ENCODE measurements at regions not wholly inside any gene's neighbourhood (a gene's known extent, or its start where the extent isn't known, plus 50 kb on each side); places are given as distances from the start of the nearest gene placed in this dataset.
"Not testable (repeated sequence)": the region's sequence is repeated elsewhere in the genome, so short reads cannot be mapped to it uniquely, and the experiment has no call there.

DNA sequence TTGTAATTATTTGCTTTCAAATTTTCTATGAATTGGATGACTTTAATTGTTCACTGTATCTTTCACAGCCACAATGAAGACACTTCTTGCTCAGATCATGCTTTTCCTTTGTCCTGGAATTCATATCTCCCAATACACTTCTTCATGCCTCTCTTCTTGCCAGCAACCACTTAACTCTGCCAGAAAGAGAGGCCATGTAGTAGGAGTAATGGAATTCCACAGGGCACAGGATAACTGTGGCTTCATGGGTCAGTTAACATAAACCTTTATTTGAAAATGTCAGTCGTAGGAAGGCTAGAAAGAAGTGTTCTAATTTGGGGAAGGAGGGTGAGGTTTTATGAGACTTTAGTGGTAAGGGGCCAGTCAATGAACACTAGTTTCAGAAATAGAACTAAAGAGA is 190.3 kb downstream of the TMEM167A start:
- DNase-seq, result no peak

DNA sequence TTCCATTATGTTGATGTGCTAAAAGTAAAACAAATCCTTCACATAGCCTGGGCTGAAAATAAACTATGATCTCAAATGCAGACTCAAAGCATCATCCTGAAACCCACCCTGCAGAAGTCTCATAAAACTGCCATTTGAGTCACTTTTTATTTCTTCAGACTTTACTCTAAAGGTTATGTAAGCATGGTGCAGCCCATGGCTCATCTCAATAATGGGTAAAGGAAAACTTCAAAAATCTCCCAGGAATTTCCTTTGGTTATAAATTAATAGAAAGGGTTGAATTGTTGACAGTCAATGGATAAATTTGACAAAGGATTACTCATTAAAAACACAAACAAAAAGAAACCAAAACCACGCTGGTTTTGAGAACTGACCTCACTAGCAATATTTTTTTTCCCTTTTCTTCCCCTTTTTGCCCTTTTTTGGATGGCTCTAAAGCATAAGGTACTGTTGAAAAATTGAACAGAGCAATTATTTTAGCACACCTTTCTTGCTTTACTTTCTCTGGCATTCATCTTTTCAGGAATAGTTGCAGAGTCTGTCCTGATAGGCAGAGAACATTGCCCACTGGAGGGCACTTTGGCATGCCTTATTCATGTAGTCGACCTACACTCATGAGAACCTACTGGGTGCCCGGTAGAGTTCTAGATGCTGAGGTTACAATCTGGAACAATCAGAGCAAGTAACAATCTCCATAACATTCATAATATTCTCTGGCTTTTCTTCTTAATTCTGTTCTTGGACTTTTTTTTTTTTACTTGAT is 191.4 kb downstream of the TMEM167A start:
- no peak for DNase-seq

GRCh38 chr5:82884821-82885471 is 192.2 kb downstream of the TMEM167A start:
- DNase-seq, result no peak

DNA sequence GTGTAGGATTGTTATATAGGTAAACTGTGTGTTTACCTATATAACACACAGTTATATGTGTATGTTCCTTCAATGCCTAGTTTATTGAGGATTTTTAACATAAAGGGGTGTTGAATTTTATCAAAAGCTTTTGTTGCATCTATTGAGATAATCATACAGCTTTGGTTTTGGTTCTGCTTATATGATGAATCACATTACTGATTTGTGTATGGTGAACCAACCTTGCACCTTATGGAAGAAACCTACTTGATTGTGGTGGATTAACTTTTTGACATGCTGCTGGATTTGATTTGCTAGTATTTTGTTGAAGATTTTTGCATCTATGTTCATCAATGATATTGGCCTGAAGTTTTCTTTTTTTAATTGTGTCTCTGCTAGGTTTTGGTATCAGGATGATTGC is 194.9 kb downstream of the TMEM167A start:
- no peak for DNase-seq

DNA sequence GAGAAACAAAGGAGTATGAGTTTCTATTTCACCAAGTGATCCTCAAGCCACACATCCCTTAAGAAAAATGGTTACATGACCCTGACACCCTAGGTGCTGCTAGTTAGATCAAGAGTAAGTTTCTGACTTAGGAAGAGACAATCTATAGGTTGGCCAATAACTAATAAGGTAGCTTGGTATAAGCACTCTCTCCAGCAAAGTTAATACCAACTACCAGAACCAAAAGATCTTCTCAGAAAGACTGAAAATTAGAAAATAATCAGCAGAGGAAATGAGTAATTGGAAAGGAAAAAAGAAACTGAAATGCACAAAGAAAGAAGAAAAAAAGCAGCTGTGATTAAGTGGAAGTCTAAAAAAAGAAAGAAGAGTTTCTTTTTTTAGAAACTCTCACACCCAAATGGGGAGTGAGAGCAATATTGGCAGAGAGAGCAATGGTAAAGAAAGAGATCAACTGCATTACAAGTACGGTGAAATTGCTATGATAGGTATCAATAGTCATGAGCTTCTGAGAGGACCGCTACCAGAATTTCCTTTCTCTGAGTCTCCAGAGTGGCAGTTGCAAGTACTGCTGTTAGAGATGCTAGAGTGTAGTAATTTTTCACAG is 195.5 kb downstream of the TMEM167A start:
- no peak for DNase-seq

- no peak for DNase-seq
Observed at GRCh38 chr5:82879089-82879488, 198.1 kb downstream of the TMEM167A start.

GRCh38 chr5:82873452-82873851 is 203.7 kb downstream of the TMEM167A start:
- no peak for DNase-seq

DNA sequence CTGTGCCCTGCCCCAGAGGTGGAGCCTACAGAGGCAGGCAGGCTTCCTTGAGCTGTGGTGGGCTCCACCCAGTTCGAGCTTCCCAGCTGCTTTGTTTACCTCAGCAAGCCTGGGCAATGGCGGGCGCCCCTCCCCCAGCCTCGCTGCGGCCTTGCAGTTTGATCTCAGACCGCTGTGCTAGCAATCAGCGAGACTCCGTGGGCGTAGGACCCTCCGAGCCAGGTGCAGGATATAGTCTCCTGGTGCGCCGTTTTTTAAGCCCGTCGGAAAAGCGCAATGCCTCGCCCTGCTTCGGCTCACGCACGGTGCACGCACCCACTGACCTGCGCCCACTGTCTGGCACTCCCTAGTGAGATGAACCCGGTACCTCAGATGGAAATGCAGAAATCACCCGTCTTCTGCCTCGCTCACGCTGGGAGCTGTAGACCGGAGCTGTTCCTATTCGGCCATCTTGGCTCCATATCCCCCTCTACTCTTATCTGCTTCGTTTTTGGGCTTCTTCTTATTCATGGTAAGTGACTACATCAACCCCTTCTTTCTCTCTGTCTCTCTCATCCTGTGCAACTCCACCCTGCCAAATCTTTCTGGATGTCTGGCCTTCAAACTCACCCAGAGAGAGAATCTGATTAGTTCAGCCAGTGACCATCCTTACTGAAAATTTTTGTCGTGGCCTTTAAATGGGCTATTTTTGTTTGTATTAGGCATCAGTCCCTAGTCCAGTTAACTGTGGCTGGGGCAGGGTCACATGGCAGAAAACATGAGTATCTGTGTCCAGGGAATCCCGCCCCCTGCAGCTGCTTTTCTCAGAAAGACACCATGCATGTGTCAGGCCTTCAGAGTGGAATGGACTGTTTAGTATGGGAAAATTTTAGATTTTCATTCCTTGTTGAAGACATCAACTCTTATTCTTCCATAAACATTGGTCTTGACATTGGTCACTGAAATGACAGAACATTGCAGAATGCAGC is 204.6 kb downstream of the TMEM167A start:
- DNase-seq, result not testable (repeated sequence)

- no peak for DNase-seq
Observed at GRCh38 chr5:82865625-82866024, 211.6 kb downstream of the TMEM167A start.

- no peak for DNase-seq
Observed at GRCh38 chr5:82863266-82863665, 213.9 kb downstream of the TMEM167A start.

- DNase-seq, result no peak
Observed at GRCh38 chr5:82862711-82863110, 214.5 kb downstream of the TMEM167A start.

DNA sequence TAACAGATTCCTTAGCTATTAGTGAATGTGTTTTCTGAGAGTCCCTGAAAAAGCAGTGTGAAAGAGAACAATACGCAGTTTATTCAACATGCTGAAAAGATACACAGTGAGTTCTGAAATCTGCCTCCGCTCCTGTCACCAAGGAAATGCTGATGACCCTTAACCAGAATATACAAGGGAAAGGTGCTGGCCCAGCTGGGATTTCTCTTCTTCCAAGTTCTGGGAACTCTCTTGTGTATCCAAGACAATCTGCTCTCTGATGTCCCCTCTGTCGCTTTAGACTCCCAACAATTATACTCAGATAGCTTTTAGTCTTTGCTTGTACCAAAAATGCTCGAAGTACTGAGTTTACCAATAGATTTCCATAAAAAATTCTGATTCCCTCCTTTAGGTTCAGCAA is 214.9 kb downstream of the TMEM167A start:
- no peak for DNase-seq

- DNase-seq, result no peak
Observed at GRCh38 chr5:82861701-82862100, 215.5 kb downstream of the TMEM167A start.

DNA sequence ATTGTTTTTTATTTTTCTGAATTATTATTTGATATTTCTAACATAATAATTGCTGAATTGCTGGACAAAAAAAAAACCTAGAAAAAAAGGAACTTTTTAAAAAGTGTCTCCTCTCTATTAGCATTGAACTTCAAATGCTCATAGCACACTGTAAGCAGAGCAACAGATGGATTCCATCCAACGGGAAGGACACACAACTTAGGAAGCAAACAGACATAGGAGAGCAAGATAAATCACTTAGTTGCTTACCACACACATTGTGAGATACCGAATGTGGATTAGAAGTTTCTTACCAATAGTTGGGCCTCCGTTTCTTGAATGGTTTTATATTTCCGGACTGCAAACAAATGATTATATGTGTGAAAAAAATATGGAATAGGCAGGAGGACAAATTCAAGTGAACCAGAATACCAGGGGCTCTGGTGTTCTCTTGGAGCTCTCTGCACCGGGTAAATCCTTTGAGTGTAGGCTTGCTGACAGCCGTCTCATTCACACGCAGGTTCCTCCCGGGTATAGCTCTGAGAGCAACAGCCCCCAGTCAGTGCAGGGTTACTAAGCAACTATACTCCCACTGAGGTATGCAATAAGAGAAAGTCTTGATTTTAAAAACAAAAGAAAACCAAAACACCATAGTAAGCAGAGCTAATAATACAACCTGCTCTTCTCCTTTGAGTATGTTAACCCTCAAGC is 217.6 kb downstream of the TMEM167A start:
- DNase-seq, result no peak

DNA sequence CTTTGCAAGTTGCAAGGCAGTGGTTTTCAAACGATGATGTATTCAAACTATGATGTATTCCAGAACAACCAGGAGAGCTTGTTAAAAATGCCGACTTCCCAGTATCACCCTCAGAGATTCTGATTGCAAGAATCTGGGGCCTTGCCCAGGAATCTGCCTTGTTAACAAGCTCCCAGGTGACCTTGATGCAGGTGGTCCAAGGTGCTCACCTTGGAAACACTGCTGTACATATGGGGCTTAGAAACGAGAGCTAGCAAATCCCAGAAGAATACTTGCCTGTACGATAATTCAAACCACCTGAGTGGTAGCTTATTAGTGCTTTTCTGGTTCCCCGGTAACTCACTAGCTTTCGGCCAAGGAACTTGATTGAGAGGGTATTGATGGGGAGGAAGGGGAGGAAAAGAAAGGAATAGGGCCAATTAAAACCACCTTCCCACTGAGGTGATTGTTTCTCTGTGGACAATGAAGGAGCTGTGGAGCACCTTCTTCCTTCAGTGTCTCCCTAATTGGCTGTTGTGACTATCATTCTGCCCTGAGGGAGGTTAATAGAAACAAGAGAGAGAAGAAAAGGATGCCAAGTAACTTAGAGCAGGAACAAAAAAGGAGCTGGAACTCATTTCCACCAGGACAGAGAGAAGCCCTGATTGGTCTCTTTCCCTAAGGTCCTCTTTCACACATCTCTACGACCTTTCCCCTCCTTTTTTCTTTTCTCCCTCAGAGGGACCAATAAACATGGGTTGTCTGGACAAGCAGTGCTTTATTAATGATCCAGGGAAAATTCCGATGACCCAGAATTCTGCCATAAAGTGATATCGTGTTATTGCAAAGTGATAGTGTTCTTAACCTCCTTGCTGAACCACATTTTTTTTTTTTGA is 218.8 kb downstream of the TMEM167A start:
- no peak for DNase-seq

DNA sequence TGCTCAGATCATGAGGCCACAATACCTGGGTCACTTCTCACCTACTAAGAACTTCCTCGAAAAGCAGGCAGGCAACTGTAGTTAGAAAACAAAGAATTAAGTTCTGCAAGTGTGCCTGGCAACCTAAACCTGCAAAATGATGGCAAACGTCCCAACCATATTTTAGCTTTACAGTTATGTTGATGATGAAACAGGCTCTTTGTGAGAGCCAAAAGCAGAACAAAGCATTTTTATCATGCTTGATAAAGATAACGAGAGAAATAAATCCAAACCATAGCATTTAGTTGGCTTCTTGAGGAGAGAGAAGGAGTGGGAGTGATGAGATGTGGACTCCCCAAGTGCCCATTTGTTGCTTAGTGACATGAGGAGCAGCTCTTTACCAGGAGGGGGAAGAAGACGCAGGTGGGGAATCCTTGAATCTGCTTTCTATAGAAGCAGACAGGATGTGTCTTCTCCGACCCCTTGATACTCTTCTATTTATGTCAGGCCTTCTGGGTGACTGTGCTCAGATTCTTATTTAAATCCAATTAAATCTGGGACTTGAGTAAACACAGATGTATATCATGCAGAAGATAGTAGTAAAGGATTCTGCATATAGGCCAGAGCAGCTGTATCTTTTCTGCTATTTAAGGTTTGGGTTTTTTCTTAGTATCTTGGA is 221.2 kb downstream of the TMEM167A start:
- no peak for DNase-seq

GRCh38 chr5:82854956-82855355 is 222.2 kb downstream of the TMEM167A start:
- no peak for DNase-seq

DNA sequence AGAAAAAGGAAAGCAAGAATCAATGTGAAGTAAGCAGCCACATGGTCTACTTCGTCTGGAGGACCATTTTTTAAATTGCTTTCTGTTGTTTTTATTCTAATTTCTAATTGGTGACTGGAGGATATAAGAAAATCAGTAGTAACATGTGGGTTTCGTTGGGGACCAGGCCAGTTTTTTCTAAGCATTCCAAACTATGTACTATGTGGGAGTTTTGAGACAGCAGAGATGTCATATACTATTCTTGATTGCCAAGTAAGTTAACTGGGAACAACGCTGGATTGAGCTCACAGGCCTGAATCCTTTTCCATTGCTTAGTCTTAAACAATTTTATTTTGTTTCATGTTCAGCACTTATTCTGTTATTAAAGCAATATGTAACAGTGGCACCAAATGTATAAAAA is 225.7 kb downstream of the TMEM167A start:
- DNase-seq, result no peak

- DNase-seq, result no peak
Observed at GRCh38 chr5:82850393-82850792, 226.8 kb downstream of the TMEM167A start.

DNA sequence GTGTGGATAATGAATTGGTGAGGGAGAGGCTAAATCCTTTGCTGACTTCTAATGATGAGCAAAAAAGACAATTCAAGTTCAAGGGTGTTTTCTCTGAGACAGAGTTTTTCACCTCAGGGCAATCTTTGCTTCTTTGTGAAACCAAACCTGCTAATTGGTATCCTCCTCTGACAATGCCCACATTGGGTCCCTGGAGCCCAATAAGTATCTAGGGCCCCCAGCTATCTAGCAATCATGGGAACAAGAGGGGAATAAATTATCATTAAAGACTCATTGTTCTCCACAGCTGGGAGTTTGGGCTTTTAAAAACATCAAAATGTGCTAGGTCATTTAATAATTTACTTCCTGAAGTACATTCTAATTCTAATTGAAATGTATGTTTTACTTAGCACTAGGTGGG is 227.3 kb downstream of the TMEM167A start:
- DNase-seq, result no peak

DNA sequence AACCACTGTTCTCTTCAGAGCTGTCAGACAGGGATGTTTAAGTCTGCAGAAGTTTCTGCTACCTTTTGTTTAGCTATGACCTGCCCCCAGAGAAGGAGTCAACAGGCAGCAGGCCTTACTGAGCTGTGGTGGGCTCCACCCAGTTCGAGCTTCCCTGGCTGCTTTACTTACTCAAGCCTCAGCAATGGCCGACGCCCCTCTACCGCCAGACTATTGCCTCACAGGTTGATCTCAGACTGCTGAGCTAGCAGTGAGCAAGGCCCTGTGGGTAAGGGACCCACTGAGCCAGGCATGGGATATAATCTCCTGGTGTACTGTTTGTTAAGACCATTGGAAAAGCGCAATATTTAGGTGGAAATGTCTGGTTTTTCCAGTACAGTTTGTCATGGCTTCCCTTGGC is 229.6 kb downstream of the TMEM167A start:
- DNase-seq, result no peak
